H9 (cell line): ENCODE measurements at regions not wholly inside any gene's neighbourhood (a gene's known extent, or its start where the extent isn't known, plus 50 kb on each side); places are given as distances from the start of the nearest gene placed in this dataset.

Source experiments
- DNase-seq: peaks from one replicate; pipeline ENCODE4 v3.0.0-alpha.2; 2017
- H2AFZ ChIP-seq: one replicate; pipeline ENCODE4 v1.6.1; 2013; ENCODE audit warnings: mild to moderate bottlenecking, low read length, control low read depth, moderate library complexity
- H2AK5ac ChIP-seq: 2 replicates; pipeline ENCODE4 v1.6.1; 2013; ENCODE audit warnings: low read length, control low read depth, mixed read lengths; ENCODE audit not compliant: insufficient read length
- H2BK120ac ChIP-seq: one replicate; pipeline ENCODE4 v1.6.1; 2013; ENCODE audit warnings: low read depth, mild to moderate bottlenecking, low read length, control low read depth, inconsistent platforms; ENCODE audit not compliant: poor library complexity, severe bottlenecking
- H2BK12ac ChIP-seq: 2 replicates; pipeline ENCODE4 v1.6.1; 2013; ENCODE audit warnings: low read length, control low read depth, mixed read lengths, low read depth; ENCODE audit not compliant: insufficient read length
- H2BK15ac ChIP-seq: 2 replicates; pipeline ENCODE4 v1.6.1; 2013; ENCODE audit warnings: low read depth, low read length, control low read depth
- H2BK20ac ChIP-seq: one replicate; pipeline ENCODE4 v1.6.1; 2013; ENCODE audit warnings: low read depth, mild to moderate bottlenecking, low read length, control low read depth, inconsistent platforms; ENCODE audit not compliant: poor library complexity, severe bottlenecking
- H2BK5ac ChIP-seq: 2 replicates; pipeline ENCODE4 v1.6.1; 2013; ENCODE audit warnings: low read length, control low read depth, mixed read lengths; ENCODE audit not compliant: insufficient read length
- H3K14ac ChIP-seq: 2 replicates; pipeline ENCODE4 v1.6.1; 2013; ENCODE audit warnings: low read length, control low read depth; ENCODE audit not compliant: insufficient read depth
- H3K18ac ChIP-seq: 2 replicates; pipeline ENCODE4 v1.6.1; 2013; ENCODE audit warnings: low read depth, mild to moderate bottlenecking, mixed read lengths, low read length, control low read depth; ENCODE audit not compliant: insufficient read length
- H3K23ac ChIP-seq: 2 replicates; pipeline ENCODE4 v1.6.1; 2013; ENCODE audit warnings: low read length, control low read depth, mixed read lengths, low read depth; ENCODE audit not compliant: insufficient read length
- H3K23me2 ChIP-seq: 2 replicates; pipeline ENCODE4 v1.6.1; 2013; ENCODE audit warnings: low read depth, mild to moderate bottlenecking, mixed read lengths, low read length, control low read depth; ENCODE audit not compliant: insufficient read length, poor library complexity, severe bottlenecking
- H3K27ac ChIP-seq: 2 replicates; pipeline ENCODE4 v1.5.1; 2013; ENCODE audit warnings: low read length, control low read depth, mixed read lengths, low read depth; ENCODE audit not compliant: insufficient read length
- H3K27me3 ChIP-seq: 2 replicates; pipeline ENCODE4 v1.6.1; 2013; ENCODE audit warnings: low read length, control low read depth, inconsistent platforms; ENCODE audit not compliant: insufficient read depth
- H3K4ac ChIP-seq: 2 replicates; pipeline ENCODE4 v1.6.1; 2013; ENCODE audit warnings: low read depth, mild to moderate bottlenecking, control low read depth, inconsistent platforms, low read length, moderate library complexity
- H3K4me1 ChIP-seq: 2 replicates; pipeline ENCODE4 v1.6.1; 2013; ENCODE audit warnings: low read length, control low read depth, inconsistent platforms; ENCODE audit not compliant: insufficient read depth
- H3K4me2 ChIP-seq: 2 replicates; pipeline ENCODE4 v1.6.1; 2013; ENCODE audit warnings: low read length, control low read depth, mixed read lengths; ENCODE audit not compliant: insufficient read length, insufficient read depth
- H3K56ac ChIP-seq: 2 replicates; pipeline ENCODE4 v1.6.1; 2013; ENCODE audit warnings: low read depth, mild to moderate bottlenecking, mixed read lengths, low read length, control low read depth; ENCODE audit not compliant: insufficient read length
- H3K79me1 ChIP-seq: 2 replicates; pipeline ENCODE4 v1.6.1; 2013; ENCODE audit warnings: low read depth, mild to moderate bottlenecking, moderate library complexity, low read length, control low read depth, inconsistent platforms; ENCODE audit not compliant: insufficient read depth, poor library complexity, severe bottlenecking
- H3K79me2 ChIP-seq: 2 replicates; pipeline ENCODE4 v1.6.1; 2013; ENCODE audit warnings: low read length, control low read depth, inconsistent platforms; ENCODE audit not compliant: insufficient read depth
- H3K9ac ChIP-seq: 2 replicates; pipeline ENCODE4 v1.6.1; 2013; ENCODE audit warnings: low read length, control low read depth, mixed read lengths; ENCODE audit not compliant: insufficient read length; ENCODE audit errors: extremely low read depth
- H3K9me3 ChIP-seq: one replicate; pipeline ENCODE4 v1.6.1; 2013; ENCODE audit warnings: low read depth, low read length, inconsistent platforms; ENCODE audit not compliant: control insufficient read depth
- H3T11ph ChIP-seq: one replicate; pipeline ENCODE4 v1.6.1; 2013; ENCODE audit warnings: mild to moderate bottlenecking, low read length, control low read depth, inconsistent platforms
- H4K20me1 ChIP-seq: one replicate; pipeline ENCODE4 v1.6.1; 2013; ENCODE audit not compliant: control insufficient read depth, insufficient read length, insufficient read depth
- H4K5ac ChIP-seq: 2 replicates; pipeline ENCODE4 v1.6.1; 2013; ENCODE audit warnings: low read depth, mild to moderate bottlenecking, mixed read lengths, low read length, control low read depth; ENCODE audit not compliant: insufficient read length
- H4K8ac ChIP-seq: replicated peaks from 2 replicates; pipeline ENCODE4 v1.6.1; 2013; ENCODE audit warnings: low read length, control low read depth, mixed read lengths, low read depth; ENCODE audit not compliant: insufficient read length
- H4K91ac ChIP-seq: 2 replicates; pipeline ENCODE4 v1.6.1; 2013; ENCODE audit warnings: low read depth, mild to moderate bottlenecking, moderate library complexity, mixed read lengths, low read length, control low read depth; ENCODE audit not compliant: insufficient read length
- H3K27ac Mint-ChIP-seq, 3 experiments: 2 replicates in 2 of 3; 3 replicates in 1 of 3; pipeline ENCODE4 v1.8.0; 2020 to 2021; ENCODE audit warnings: mixed read lengths in 3 of 3, mild to moderate bottlenecking in 1 of 3, moderate library complexity in 1 of 3
- H3K27me3 Mint-ChIP-seq: 2 replicates; pipeline ENCODE4 v1.8.0; 2021; ENCODE audit warnings: low read depth, mild to moderate bottlenecking, moderate library complexity, mixed read lengths
- H3K36me3 Mint-ChIP-seq, 3 experiments: 2 replicates in 2 of 3; 3 replicates in 1 of 3; pipeline ENCODE4 v1.8.0; 2020 to 2021; ENCODE audit warnings: low read depth in 3 of 3, mixed read lengths in 3 of 3; ENCODE audit not compliant: insufficient read depth in 1 of 3
- H3K4me1 Mint-ChIP-seq, 2 experiments: 2 replicates each; pipeline ENCODE4 v1.8.0; 2020; ENCODE audit warnings: mixed read lengths in 2 of 2
- H3K4me3 Mint-ChIP-seq, 2 experiments: 2 replicates in 1 of 2; 3 replicates in 1 of 2; pipeline ENCODE4 v1.8.0; 2020 to 2021; ENCODE audit warnings: mild to moderate bottlenecking in 2 of 2, mixed read lengths in 2 of 2, moderate library complexity in 1 of 2
- H3K9me3 Mint-ChIP-seq, 2 experiments: 2 replicates in 1 of 2; 3 replicates in 1 of 2; pipeline ENCODE4 v1.8.0; 2020; ENCODE audit warnings: mild to moderate bottlenecking in 2 of 2, mixed read lengths in 2 of 2, moderate library complexity in 1 of 2
- WGBS: extraction: QIAGEN DNeasy Blood & Tissue Kit; methylation state at CpG from one replicate; pipeline ENCODE4 v1.1.7; 2013; ENCODE audit warnings: missing lambda C conversion rate, low lambda C conversion rate, mixed read lengths; ENCODE audit not compliant: insufficient read length; ENCODE audit errors: extremely low coverage; 5-methylcytosine and 5-hydroxymethylcytosine counted together
- TF ChIP-seq, protein P1 (sequence below): fragments of 200-600 bp; sonication (generic); conservative IDR thresholded peaks from 3 replicates; pipeline ENCODE4 v1.8.0; 2021; ENCODE audit warnings: antibody characterized with exemption, mild to moderate bottlenecking

DNA sequence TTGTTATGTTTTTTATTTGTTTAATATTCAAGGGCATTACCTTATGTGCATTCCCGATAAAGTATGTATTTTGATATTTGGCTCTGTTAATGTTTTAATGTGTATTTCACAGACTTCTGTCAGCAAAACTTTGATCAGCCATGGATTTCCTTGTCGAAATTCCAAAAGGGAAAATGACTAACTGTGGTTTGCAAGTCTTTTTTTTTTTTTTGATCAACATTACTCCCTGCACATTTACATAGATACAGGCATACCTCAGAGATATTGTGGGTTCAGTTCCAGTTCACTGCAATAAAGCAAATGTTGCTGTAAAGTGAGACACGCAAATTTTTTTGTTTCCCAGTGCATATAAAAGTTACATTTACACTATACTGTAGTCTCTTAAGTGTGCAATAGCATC lies 351.9 kb downstream of the CXCL12 start:
- Histone ChIP-seq H3K18ac (no peak overlapping the region), H3K79me1 (no peaks in the 10 kb centered on the region), H3K9me3 (no peaks in the 10 kb centered on the region), H2AFZ (no peak overlapping the region), H3K4me1 (no peaks in the 10 kb centered on the region), H4K91ac (no peak overlapping the region), H4K5ac (no peak overlapping the region), H3K23me2 (no peaks in the 10 kb centered on the region), H3K9ac (no peak overlapping the region), H2AK5ac (no peak overlapping the region), H3K27ac (no peak overlapping the region), H4K20me1 (no peaks in the 10 kb centered on the region), H3K23ac (no peak overlapping the region), H3T11ph (no peak overlapping the region), H2BK5ac (no peak overlapping the region), H3K4ac (no peak overlapping the region), H3K14ac (no peak overlapping the region), H3K27me3 (no peaks in the 10 kb centered on the region), H2BK20ac (no peak overlapping the region), H2BK12ac (no peak overlapping the region), H4K8ac (no peak overlapping the region), H3K79me2 (no peaks in the 10 kb centered on the region), H2BK120ac (no peak overlapping the region), H3K56ac (no peak overlapping the region), H2BK15ac (no peak overlapping the region), H3K4me2 (no peak overlapping the region)
- no CpG with 5 or more reads among the region's 3 CpGs for WGBS
- Mint-ChIP-seq H3K9me3 (no peaks in the 10 kb centered on the region; a peak in 1 of 5 replicates), H3K4me3 (no peak overlapping the region), H3K27me3 (no peaks in the 10 kb centered on the region; the same call in 1 of the 2 replicates), H3K36me3 (no peaks in the 10 kb centered on the region), H3K4me1 (peaks cover 11% of the 10 kb centered on the region in 2 experiments), H3K27ac (no peak overlapping the region)
- DNase-seq, result no peak
- TF ChIP-seq, protein P1, sequence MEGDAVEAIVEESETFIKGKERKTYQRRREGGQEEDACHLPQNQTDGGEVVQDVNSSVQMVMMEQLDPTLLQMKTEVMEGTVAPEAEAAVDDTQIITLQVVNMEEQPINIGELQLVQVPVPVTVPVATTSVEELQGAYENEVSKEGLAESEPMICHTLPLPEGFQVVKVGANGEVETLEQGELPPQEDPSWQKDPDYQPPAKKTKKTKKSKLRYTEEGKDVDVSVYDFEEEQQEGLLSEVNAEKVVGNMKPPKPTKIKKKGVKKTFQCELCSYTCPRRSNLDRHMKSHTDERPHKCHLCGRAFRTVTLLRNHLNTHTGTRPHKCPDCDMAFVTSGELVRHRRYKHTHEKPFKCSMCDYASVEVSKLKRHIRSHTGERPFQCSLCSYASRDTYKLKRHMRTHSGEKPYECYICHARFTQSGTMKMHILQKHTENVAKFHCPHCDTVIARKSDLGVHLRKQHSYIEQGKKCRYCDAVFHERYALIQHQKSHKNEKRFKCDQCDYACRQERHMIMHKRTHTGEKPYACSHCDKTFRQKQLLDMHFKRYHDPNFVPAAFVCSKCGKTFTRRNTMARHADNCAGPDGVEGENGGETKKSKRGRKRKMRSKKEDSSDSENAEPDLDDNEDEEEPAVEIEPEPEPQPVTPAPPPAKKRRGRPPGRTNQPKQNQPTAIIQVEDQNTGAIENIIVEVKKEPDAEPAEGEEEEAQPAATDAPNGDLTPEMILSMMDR, result no peak
